Mesenchymal stem cell (in vitro differentiated cells and primary cell): ENCODE measurements at regions not wholly inside any gene's neighbourhood (a gene's known extent, or its start where the extent isn't known, plus 50 kb on each side); places are given as distances from the start of the nearest gene placed in this dataset.

ENCODE experiments used
- DNase-seq: peaks from one replicate; pipeline ENCODE4 v3.0.0-alpha.2; 2013
- H2AFZ ChIP-seq: one replicate; pipeline ENCODE4 v1.6.1; 2013; ENCODE audit warnings: low read depth, mild to moderate bottlenecking, control low read depth, inconsistent platforms, low read length, moderate library complexity
- H2AK5ac ChIP-seq: 2 replicates; pipeline ENCODE4 v1.6.1; 2013; ENCODE audit warnings: low read length, moderate library complexity, mild to moderate bottlenecking, inconsistent platforms; ENCODE audit not compliant: severe bottlenecking
- H2BK120ac ChIP-seq: one replicate; pipeline ENCODE4 v1.6.1; 2013; ENCODE audit warnings: low read depth, mild to moderate bottlenecking, inconsistent platforms, low read length, moderate library complexity
- H2BK12ac ChIP-seq, 2 experiments: one replicate each; pipeline ENCODE4 v1.6.1; 2013; ENCODE audit warnings: inconsistent platforms in 2 of 2, low read length in 2 of 2, mild to moderate bottlenecking in 2 of 2, moderate library complexity in 2 of 2, control low read depth in 1 of 2
- H2BK15ac ChIP-seq: one replicate; pipeline ENCODE4 v1.6.1; 2013; ENCODE audit warnings: mild to moderate bottlenecking, low read depth, inconsistent platforms; ENCODE audit not compliant: poor library complexity, severe bottlenecking
- H2BK5ac ChIP-seq: 2 replicates; pipeline ENCODE4 v1.6.1; 2013; ENCODE audit warnings: low read depth, mild to moderate bottlenecking, low read length, control low read depth, inconsistent platforms; ENCODE audit not compliant: poor library complexity, severe bottlenecking
- H3K14ac ChIP-seq, 2 experiments: one replicate each; pipeline ENCODE4 v1.6.1; 2013; ENCODE audit warnings: inconsistent platforms in 2 of 2, low read length in 2 of 2, control low read depth in 1 of 2, mild to moderate bottlenecking in 1 of 2, moderate library complexity in 1 of 2
- H3K18ac ChIP-seq, 2 experiments: one replicate each; pipeline ENCODE4 v1.6.1; 2013; ENCODE audit warnings: inconsistent platforms in 2 of 2, low read length in 2 of 2, control low read depth in 1 of 2, low read depth in 1 of 2, mild to moderate bottlenecking in 1 of 2
- H3K23ac ChIP-seq, 2 experiments: one replicate each; pipeline ENCODE4 v1.6.1; 2013; ENCODE audit warnings: inconsistent platforms in 2 of 2, low read length in 2 of 2, mild to moderate bottlenecking in 2 of 2, moderate library complexity in 2 of 2, control low read depth in 1 of 2
- H3K27ac ChIP-seq: 2 replicates; pipeline ENCODE4 v1.5.1; 2013; ENCODE audit warnings: mild to moderate bottlenecking, moderate library complexity, low read length, control low read depth, inconsistent platforms; ENCODE audit not compliant: poor library complexity, severe bottlenecking
- H3K27me3 ChIP-seq, 2 experiments: 2 replicates each; pipeline versions ENCODE4 v1.6.1 to v1.7.0; 2013; ENCODE audit warnings: low read length in 2 of 2, mild to moderate bottlenecking in 2 of 2, moderate library complexity in 2 of 2, control low read depth in 1 of 2, inconsistent platforms in 1 of 2; ENCODE audit not compliant: control insufficient read depth in 1 of 2, insufficient read depth in 1 of 2
- H3K36me3 ChIP-seq, 2 experiments: 2 replicates each; pipeline versions ENCODE4 v1.6.1 to v1.7.0; 2013; ENCODE audit warnings: low read length in 2 of 2, control low read depth in 1 of 2, inconsistent platforms in 1 of 2, low read depth in 1 of 2, mild to moderate bottlenecking in 1 of 2; ENCODE audit not compliant: insufficient read depth in 2 of 2, control insufficient read depth in 1 of 2
- H3K4ac ChIP-seq, 2 experiments: one replicate each; pipeline ENCODE4 v1.6.1; 2013; ENCODE audit warnings: inconsistent platforms in 2 of 2, low read length in 2 of 2, mild to moderate bottlenecking in 2 of 2, moderate library complexity in 2 of 2, control low read depth in 1 of 2, low read depth in 1 of 2
- H3K4me1 ChIP-seq: 2 replicates; pipeline ENCODE4 v1.6.1; 2013; ENCODE audit warnings: low read depth, low read length, control low read depth; ENCODE audit not compliant: control insufficient read depth, insufficient read depth
- H3K4me2 ChIP-seq: 2 replicates; pipeline ENCODE4 v1.6.1; 2013; ENCODE audit warnings: low read length, mild to moderate bottlenecking, inconsistent platforms; ENCODE audit not compliant: poor library complexity, severe bottlenecking
- H3K4me3 ChIP-seq, 2 experiments: 2 replicates each; pipeline versions ENCODE4 v1.5.1 to v1.7.0; 2013; ENCODE audit warnings: low read length in 2 of 2, mild to moderate bottlenecking in 2 of 2, control low read depth in 1 of 2, low read depth in 1 of 2; ENCODE audit not compliant: insufficient read depth in 1 of 2
- H3K79me1 ChIP-seq: replicated peaks from 2 replicates; pipeline ENCODE4 v1.6.1; 2013; ENCODE audit warnings: mild to moderate bottlenecking, control low read depth, low read length, inconsistent platforms; ENCODE audit not compliant: poor library complexity, severe bottlenecking
- H3K9ac ChIP-seq: 2 replicates; pipeline ENCODE4 v1.7.0; 2013; ENCODE audit warnings: mild to moderate bottlenecking, low read length, moderate library complexity
- H3K9me3 ChIP-seq: 2 replicates; pipeline ENCODE4 v1.7.0; 2013; ENCODE audit warnings: mild to moderate bottlenecking, low read length; ENCODE audit not compliant: control insufficient read depth
- H4K8ac ChIP-seq: one replicate; pipeline ENCODE4 v1.6.1; 2013; ENCODE audit warnings: inconsistent platforms, mild to moderate bottlenecking, low read length, moderate library complexity
- H4K91ac ChIP-seq: one replicate; pipeline ENCODE4 v1.6.1; 2013; ENCODE audit warnings: mild to moderate bottlenecking, low read length, inconsistent platforms
- WGBS: methylation state at CpG from one replicate; pipeline ENCODE4 v1.1.7; 2013; ENCODE audit warnings: mixed read lengths; 5-methylcytosine and 5-hydroxymethylcytosine counted together

DNA sequence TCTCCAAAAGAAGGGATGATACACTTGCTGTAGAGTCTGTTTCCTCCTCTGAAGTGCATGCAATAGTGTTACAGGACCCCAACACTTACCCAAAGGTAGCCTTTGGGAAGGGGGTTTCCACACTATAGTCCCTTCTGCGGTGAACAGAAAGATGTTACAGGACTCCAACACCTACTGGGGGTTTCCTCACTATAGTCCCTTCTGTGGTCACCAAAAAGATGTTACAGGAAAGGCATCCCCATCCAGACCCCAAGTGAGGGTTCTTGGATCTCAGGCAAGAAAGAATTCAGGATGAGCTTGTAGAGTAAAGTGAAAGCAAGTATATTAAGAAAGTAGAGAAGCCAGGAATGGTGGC lies 69.2 kb upstream of the PIK3CG start:
- no peak overlapping the region for H3K4me3 ChIP-seq
- peaks cover 14% of the 10 kb centered on the region for H3K9me3 ChIP-seq
- DNase-seq = no peak
- no peak overlapping the region for H4K91ac ChIP-seq
- H2BK5ac ChIP-seq = no peak overlapping the region
- H3K23ac ChIP-seq = no peak overlapping the region
- H2BK120ac ChIP-seq = no peak overlapping the region
- no peak overlapping the region for H2BK15ac ChIP-seq
- H2AFZ ChIP-seq = no peak overlapping the region
- no peak overlapping the region for H3K4ac ChIP-seq
- H3K27me3 ChIP-seq = no peaks in the 10 kb centered on the region
- no peak overlapping the region for H4K8ac ChIP-seq
- no peak overlapping the region for H3K9ac ChIP-seq
- H2BK12ac ChIP-seq = no peak overlapping the region
- no peak overlapping the region for H3K4me2 ChIP-seq
- H3K18ac ChIP-seq = no peak overlapping the region
- H3K14ac ChIP-seq = no peak overlapping the region
- 0% methylated on average over 1 of the region's 1 CpG for whole genome bisulfite sequencing
- no peak overlapping the region for H2AK5ac ChIP-seq
- no peak overlapping the region for H3K27ac ChIP-seq
- H3K36me3 ChIP-seq = no peaks in the 10 kb centered on the region
- H3K79me1 ChIP-seq = no peaks in the 10 kb centered on the region
- H3K4me1 ChIP-seq = no peaks in the 10 kb centered on the region

DNA sequence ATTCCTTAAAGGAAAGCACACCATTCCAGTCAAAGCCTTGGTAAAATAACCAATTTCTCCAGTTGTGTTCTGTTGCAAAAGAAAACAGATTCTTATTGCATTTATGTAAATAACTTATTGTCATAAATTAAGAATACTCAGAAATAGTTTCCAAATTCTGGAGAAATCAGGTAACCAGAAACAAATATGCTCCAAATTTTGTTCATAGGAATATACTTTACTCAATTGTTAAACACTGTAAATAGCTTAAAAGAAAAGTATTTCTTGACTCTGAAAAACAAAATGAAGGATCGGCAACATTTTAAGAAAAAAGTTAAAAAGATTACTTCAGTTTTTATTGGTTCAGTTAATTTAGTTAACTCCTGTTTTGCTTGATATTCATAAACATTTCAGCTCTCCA lies 67.1 kb upstream of the PIK3CG start:
- no peak overlapping the region for H4K8ac ChIP-seq
- no peaks in the 10 kb centered on the region for H3K79me1 ChIP-seq
- no peak overlapping the region for H2BK12ac ChIP-seq
- no peak overlapping the region for H3K4me2 ChIP-seq
- H3K9ac ChIP-seq = no peak overlapping the region
- H2BK5ac ChIP-seq = no peak overlapping the region
- no CpG with 5 or more reads among the region's 1 CpG for WGBS
- H3K23ac ChIP-seq = no peak overlapping the region
- H3K4ac ChIP-seq = no peak overlapping the region
- H3K18ac ChIP-seq = no peak overlapping the region
- H2AFZ ChIP-seq = no peak overlapping the region
- no peak for DNase-seq
- H2BK120ac ChIP-seq = no peak overlapping the region
- H3K27ac ChIP-seq = no peak overlapping the region
- H3K4me1 ChIP-seq = no peaks in the 10 kb centered on the region
- H3K36me3 ChIP-seq = no peaks in the 10 kb centered on the region
- H3K9me3 ChIP-seq = peaks cover 14% of the 10 kb centered on the region
- H3K14ac ChIP-seq = no peak overlapping the region
- no peak overlapping the region for H2AK5ac ChIP-seq
- H3K27me3 ChIP-seq = peaks cover 0 to 3% of the 10 kb centered on the region in 2 experiments
- no peak overlapping the region for H3K4me3 ChIP-seq
- no peak overlapping the region for H2BK15ac ChIP-seq
- no peak overlapping the region for H4K91ac ChIP-seq

DNA sequence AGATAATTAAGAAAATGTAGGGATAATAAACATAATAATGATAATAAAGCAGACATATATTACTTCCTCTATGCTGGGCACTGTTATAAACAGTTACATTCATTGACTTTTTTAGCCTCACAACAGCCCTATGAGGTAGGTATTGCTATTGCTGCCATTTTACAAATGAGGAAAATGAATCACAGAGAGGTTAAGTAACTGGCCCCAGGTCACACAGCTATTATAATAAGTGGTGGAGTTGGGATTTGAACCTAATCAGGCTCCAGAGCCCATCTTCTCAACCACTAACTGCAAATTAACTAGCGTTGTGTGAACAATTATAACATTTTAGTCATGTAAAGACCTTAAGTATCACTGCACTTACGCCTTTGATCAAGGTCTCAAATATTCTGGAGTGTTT lies 62.5 kb upstream of the PIK3CG start:
- Histone ChIP-seq H4K8ac (no peak overlapping the region), H2AFZ (no peak overlapping the region)

GRCh38 chr7:106806556-106806955 lies 58.5 kb upstream of the PIK3CG start:
- no peak overlapping the region for H2BK12ac ChIP-seq
- no peak overlapping the region for H2BK120ac ChIP-seq
- no peak overlapping the region for H2BK5ac ChIP-seq
- no peak overlapping the region for H3K4ac ChIP-seq
- no peak overlapping the region for H4K8ac ChIP-seq
- H3K9ac ChIP-seq = no peak overlapping the region
- no peak overlapping the region for H3K4me2 ChIP-seq
- WGBS = 56% methylated on average over 3 of the region's 4 CpGs
- H3K23ac ChIP-seq = no peak overlapping the region
- no peaks in the 10 kb centered on the region for H3K4me1 ChIP-seq
- no peak overlapping the region for H2AFZ ChIP-seq
- H3K36me3 ChIP-seq = no peaks in the 10 kb centered on the region
- no peaks in the 10 kb centered on the region for H3K79me1 ChIP-seq
- no peak overlapping the region for H2BK15ac ChIP-seq
- no peak overlapping the region for H3K27ac ChIP-seq
- H3K27me3 ChIP-seq = peaks cover 8 to 9% of the 10 kb centered on the region in 2 experiments
- no peak overlapping the region for H3K4me3 ChIP-seq
- no peak overlapping the region for H3K18ac ChIP-seq
- no peak overlapping the region for H3K14ac ChIP-seq
- no peak overlapping the region for H4K91ac ChIP-seq
- no peak for DNase-seq
- H3K9me3 ChIP-seq = no peaks in the 10 kb centered on the region
- no peak overlapping the region for H2AK5ac ChIP-seq

More for the DNA sequence above, 62.5 kb upstream of the PIK3CG start:
- Histone ChIP-seq H3K27ac (no peak overlapping the region), H3K23ac (no peak overlapping the region), H3K18ac (no peak overlapping the region), H2BK15ac (no peak overlapping the region), H3K9ac (no peak overlapping the region), H4K91ac (no peak overlapping the region), H3K79me1 (no peaks in the 10 kb centered on the region), H3K4me2 (no peak overlapping the region), H3K9me3 (peaks cover 8% of the 10 kb centered on the region), H2BK120ac (no peak overlapping the region), H3K4me1 (no peaks in the 10 kb centered on the region), H2BK12ac (no peak overlapping the region), H3K4ac (no peak overlapping the region), H3K4me3 (no peak overlapping the region), H3K14ac (no peak overlapping the region), H2BK5ac (no peak overlapping the region), H2AK5ac (no peak overlapping the region), H3K36me3 (no peaks in the 10 kb centered on the region), H3K27me3 (peaks cover 9% of the 10 kb centered on the region in 2 experiments)
- no peak for DNase-seq
- whole genome bisulfite sequencing = 100% methylated on average over 2 of the region's 2 CpGs
